Loucy (cell line): ENCODE measurements at regions not wholly inside any gene's neighbourhood (a gene's known extent, or its start where the extent isn't known, plus 50 kb on each side); places are given as distances from the start of the nearest gene placed in this dataset.
"Not testable (repeated sequence)": the region's sequence is repeated elsewhere in the genome, so short reads cannot be mapped to it uniquely, and the experiment has no call there.

Source experiments
- H2AFZ ChIP-seq: fragments of 200-600 bp; sonication (generic); 2 replicates; pipeline ENCODE4 v1.6.0; 2016; ENCODE audit warnings: antibody characterized with exemption, mild to moderate bottlenecking, low read length, moderate library complexity
- H3F3A ChIP-seq: fragments of 200-600 bp; 2 replicates; pipeline ENCODE4 v1.6.0; 2016; ENCODE audit warnings: antibody characterized with exemption, low read depth, mild to moderate bottlenecking
- H3K27me3 ChIP-seq: fragments of 200-600 bp; sonication (generic); 2 replicates; pipeline ENCODE4 v1.6.1; 2014; ENCODE audit warnings: low read length, mild to moderate bottlenecking; ENCODE audit not compliant: insufficient read depth, poor library complexity, severe bottlenecking
- H3K36me3 ChIP-seq: fragments of 200-600 bp; sonication (generic); 2 replicates; pipeline ENCODE4 v1.6.1; 2016; ENCODE audit warnings: low read length; ENCODE audit not compliant: insufficient read depth
- H3K4me1 ChIP-seq: fragments of 200-600 bp; sonication (generic); 2 replicates; pipeline ENCODE4 v1.5.1; 2014; ENCODE audit warnings: low read length, mild to moderate bottlenecking; ENCODE audit not compliant: insufficient read depth, poor library complexity, severe bottlenecking
- H3K4me2 ChIP-seq: fragments of 200-600 bp; sonication (generic); 2 replicates; pipeline ENCODE4 v1.6.0; 2014; ENCODE audit warnings: antibody characterized with exemption, low read length, low read depth, mild to moderate bottlenecking; ENCODE audit not compliant: poor library complexity, severe bottlenecking
- H3K4me3 ChIP-seq: fragments of 200-600 bp; sonication (generic); 2 replicates; pipeline ENCODE4 v1.5.1; 2014; ENCODE audit warnings: low read length, mild to moderate bottlenecking, mixed read lengths; ENCODE audit not compliant: poor library complexity, severe bottlenecking
- H3K79me2 ChIP-seq: fragments of 200-600 bp; sonication (generic); 2 replicates; pipeline ENCODE4 v1.6.1; 2014; ENCODE audit warnings: low read length; ENCODE audit not compliant: insufficient read depth
- H3K9ac ChIP-seq: fragments of 200-600 bp; sonication (generic); 2 replicates; pipeline ENCODE4 v1.6.0; 2014; ENCODE audit warnings: mild to moderate bottlenecking, low read depth, low read length, moderate library complexity; ENCODE audit not compliant: poor library complexity, severe bottlenecking
- H3K9me2 ChIP-seq: fragments of 200-600 bp; sonication (generic); replicated peaks from 2 replicates; pipeline ENCODE4 v1.6.1; 2016; ENCODE audit warnings: low read depth, low read length, mixed read lengths
- H3K9me3 ChIP-seq: fragments of 200-600 bp; sonication (generic); 2 replicates; pipeline ENCODE4 v1.6.1; 2014; ENCODE audit warnings: mild to moderate bottlenecking, antibody characterized with exemption, low read length, low read depth; ENCODE audit not compliant: insufficient read depth
- H4K20me1 ChIP-seq: fragments of 200-600 bp; sonication (generic); 2 replicates; pipeline ENCODE4 v1.6.0; 2014; ENCODE audit warnings: antibody characterized with exemption, low read length, mild to moderate bottlenecking; ENCODE audit not compliant: insufficient read depth, poor library complexity, severe bottlenecking
- CTCF ChIP-seq: fragments of 200-600 bp; sonication (generic); conservative IDR thresholded peaks from 2 replicates; pipeline ENCODE4 v1.5.1; 2014; ENCODE audit warnings: mild to moderate bottlenecking, antibody characterized with exemption, low read length
- EZH2phosphoT487 ChIP-seq: fragments of 200-600 bp; IDR thresholded peaks from 2 replicates; pipeline ENCODE4 v1.6.1; 2018; ENCODE audit warnings: antibody characterized with exemption, mild to moderate bottlenecking, moderate library complexity, borderline replicate concordance

GRCh38 chr6:48542191-48542590, 431.2 kb upstream of the PTCHD4 start:
- peaks cover 12% of the 10 kb centered on the region; the same call in 1 of the 2 replicates for H3K9me3 ChIP-seq
- H3K4me3 ChIP-seq: no peak overlapping the region
- no peak for TF ChIP-seq CTCF
- TF ChIP-seq EZH2phosphoT487: no peak
- H4K20me1 ChIP-seq: no peaks in the 10 kb centered on the region
- H3K79me2 ChIP-seq: no peaks in the 10 kb centered on the region
- no peaks in the 10 kb centered on the region for H3F3A ChIP-seq
- no peak overlapping the region for H2AFZ ChIP-seq
- no peaks in the 10 kb centered on the region for H3K36me3 ChIP-seq
- H3K9me2 ChIP-seq: no peaks in the 10 kb centered on the region
- H3K9ac ChIP-seq: no peak overlapping the region
- H3K4me2 ChIP-seq: no peak overlapping the region
- H3K27me3 ChIP-seq: no peaks in the 10 kb centered on the region
- no peaks in the 10 kb centered on the region for H3K4me1 ChIP-seq

GRCh38 chr6:48541649-48542048, 430.7 kb upstream of the PTCHD4 start:
- Histone ChIP-seq H3K27me3 (no peaks in the 10 kb centered on the region), H3K79me2 (no peaks in the 10 kb centered on the region), H3K9me2 (no peaks in the 10 kb centered on the region), H3K4me3 (no peak overlapping the region), H3K4me1 (no peaks in the 10 kb centered on the region), H3K9ac (no peak overlapping the region), H3F3A (no peaks in the 10 kb centered on the region), H4K20me1 (no peaks in the 10 kb centered on the region), H3K4me2 (no peak overlapping the region), H3K9me3 (peaks cover 12% of the 10 kb centered on the region; the same call in 1 of the 2 replicates), H3K36me3 (no peaks in the 10 kb centered on the region), H2AFZ (no peak overlapping the region)
- no peak for TF ChIP-seq EZH2phosphoT487
- no peak for TF ChIP-seq CTCF

- TF ChIP-seq CTCF: no peak
- no peak for TF ChIP-seq EZH2phosphoT487
Observed at GRCh38 chr6:48535582-48536009, 424.6 kb upstream of the PTCHD4 start.

GRCh38 chr6:48530978-48531377, 420.0 kb upstream of the PTCHD4 start:
- H3K4me3 ChIP-seq, H3K4me2 ChIP-seq, H4K20me1 ChIP-seq, H3K9me3 ChIP-seq, H3K27me3 ChIP-seq, H3K9me2 ChIP-seq, H3F3A ChIP-seq, H3K79me2 ChIP-seq, H2AFZ ChIP-seq, H3K36me3 ChIP-seq, H3K9ac ChIP-seq: not testable (repeated sequence)
- peaks cover 25% of the 10 kb centered on the region for H3K4me1 ChIP-seq

More at GRCh38 chr6:48535582-48536009, 424.6 kb upstream of the PTCHD4 start:
- H3K9me3 ChIP-seq: no peaks in the 10 kb centered on the region
- no peaks in the 10 kb centered on the region for H3K79me2 ChIP-seq
- no peaks in the 10 kb centered on the region for H3K36me3 ChIP-seq
- peaks cover 23% of the 10 kb centered on the region for H3K4me1 ChIP-seq
- H3K27me3 ChIP-seq: no peaks in the 10 kb centered on the region
- peak overlapping the region; percentile 43 for H3K4me3 ChIP-seq
- H4K20me1 ChIP-seq: no peaks in the 10 kb centered on the region
- no peak overlapping the region for H2AFZ ChIP-seq
- H3K9me2 ChIP-seq: no peaks in the 10 kb centered on the region
- no peaks in the 10 kb centered on the region for H3F3A ChIP-seq
- H3K4me2 ChIP-seq: peak overlapping the region; percentile 40
- no peak overlapping the region for H3K9ac ChIP-seq
